ENCODE measurements at regions not wholly inside any gene's neighbourhood (a gene's known extent, or its start where the extent isn't known, plus 50 kb on each side); places are given as distances from the start of the nearest gene placed in this dataset.

DNA sequence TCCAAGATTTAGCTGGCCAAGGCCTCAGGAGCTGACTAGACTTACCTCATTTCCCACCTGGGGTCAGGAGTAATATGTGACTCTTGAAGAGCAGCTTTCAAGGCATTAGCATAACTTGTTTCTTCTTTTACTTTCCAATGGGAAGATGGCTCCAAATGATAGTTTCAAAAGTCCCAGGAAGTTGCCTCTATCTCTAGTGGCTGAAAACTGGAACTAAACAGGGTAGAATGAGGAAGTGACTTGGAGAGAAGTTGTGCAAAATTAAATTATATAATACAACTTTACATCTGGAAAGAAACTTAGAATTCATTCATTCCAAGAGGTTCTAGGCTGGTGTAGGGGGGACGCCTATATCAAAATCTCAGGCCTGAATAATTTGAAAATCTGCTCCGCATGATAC lies 250.1 kb upstream of the FMN2 start:
- TF ChIP-seq CTCF (IDR thresholded peaks at IDR 0.05; ENCODE audit: borderline replicate concordance, insufficient read depth, low read depth, low read length): no peak
- H3K4me3 ChIP-seq (ENCODE audit: low read depth, low read length): no peak overlapping the region

GRCh38 chr1:239843541-239843940 lies 248.1 kb upstream of the FMN2 start:
- H3K4me3 ChIP-seq (ENCODE audit: low read depth, low read length): no peak overlapping the region
- TF ChIP-seq CTCF (IDR thresholded peaks at IDR 0.05; ENCODE audit: borderline replicate concordance, insufficient read depth, low read depth, low read length): no peak

DNA sequence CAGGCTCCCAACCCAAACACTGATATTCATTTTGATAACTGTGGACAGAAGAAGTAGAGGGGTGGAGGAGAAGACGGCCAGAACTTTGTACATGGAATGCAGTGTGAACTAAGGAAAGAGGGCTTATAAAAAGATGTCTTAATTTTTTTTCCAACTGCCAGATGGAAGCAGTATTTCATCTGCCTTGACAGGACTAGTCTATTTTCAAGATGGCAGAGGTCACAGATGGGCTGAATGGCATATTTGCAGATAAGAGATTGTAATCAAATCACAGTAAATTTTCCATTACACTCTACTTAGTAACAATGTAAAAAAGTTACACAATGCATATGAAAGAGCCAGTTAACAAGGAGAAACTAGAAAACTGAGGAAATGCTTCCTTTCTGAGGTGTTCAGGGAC lies 246.8 kb upstream of the FMN2 start:
- no peak overlapping the region for H3K4me3 ChIP-seq (ENCODE audit: low read depth, low read length)
- no peak for TF ChIP-seq CTCF (IDR thresholded peaks at IDR 0.05; ENCODE audit: borderline replicate concordance, insufficient read depth, low read depth, low read length)

GRCh38 chr1:239854922-239855321 lies 236.8 kb upstream of the FMN2 start:
- H3K4me3 ChIP-seq (ENCODE audit: low read depth, low read length): no peak overlapping the region

DNA sequence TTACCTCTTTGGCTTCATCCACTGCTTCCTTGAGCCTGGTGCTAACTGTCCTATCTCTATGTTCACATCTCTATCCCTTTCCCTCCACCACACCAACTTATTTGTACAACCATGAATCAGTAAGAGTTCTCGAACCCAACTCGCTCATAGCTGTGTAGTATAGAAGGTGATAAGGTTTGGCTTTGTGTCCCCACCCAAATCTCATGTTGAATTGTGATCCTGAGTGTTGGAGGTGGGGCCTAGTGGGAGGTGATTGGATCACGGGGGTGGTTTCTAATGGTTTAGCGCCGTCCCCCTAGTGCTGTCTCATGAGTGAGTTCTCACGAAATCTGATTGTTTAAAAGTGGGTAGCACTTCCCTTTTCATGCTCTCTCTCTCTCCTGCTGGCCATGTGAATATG lies 235.6 kb upstream of the FMN2 start:
- H3K4me3 ChIP-seq (ENCODE audit: low read depth, low read length): no peak overlapping the region
- TF ChIP-seq CTCF (IDR thresholded peaks at IDR 0.05; ENCODE audit: borderline replicate concordance, insufficient read depth, low read depth, low read length): no peak

More at GRCh38 chr1:239854922-239855321, 236.8 kb upstream of the FMN2 start:
- TF ChIP-seq CTCF (IDR thresholded peaks at IDR 0.05; ENCODE audit: borderline replicate concordance, insufficient read depth, low read depth, low read length): no peak

GRCh38 chr1:239856924-239857323 lies 234.8 kb upstream of the FMN2 start:
- no peak for TF ChIP-seq CTCF (IDR thresholded peaks at IDR 0.05; ENCODE audit: borderline replicate concordance, insufficient read depth, low read depth, low read length)

DNA sequence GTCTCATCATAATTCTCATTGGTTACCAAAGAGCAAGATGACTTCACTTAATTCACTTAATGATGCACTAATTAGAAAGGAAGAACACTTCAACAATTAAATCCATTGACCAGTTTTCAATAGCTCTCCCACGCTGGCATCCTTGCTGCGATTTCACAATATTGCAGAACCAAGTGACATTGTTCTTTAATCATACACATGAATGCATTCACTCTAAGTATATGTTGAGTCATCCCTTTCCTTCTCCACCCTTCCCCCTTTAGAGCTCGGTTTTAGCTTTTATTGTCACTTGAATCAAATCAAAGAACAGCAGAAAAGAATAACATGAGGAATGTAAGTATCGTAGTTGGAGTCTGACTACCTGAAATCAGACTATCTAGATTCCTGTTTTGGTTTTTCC lies 233.6 kb upstream of the FMN2 start:
- no peak for TF ChIP-seq CTCF (IDR thresholded peaks at IDR 0.05; ENCODE audit: borderline replicate concordance, insufficient read depth, low read depth, low read length)
- H3K4me3 ChIP-seq (ENCODE audit: low read depth, low read length): no peak overlapping the region

More at GRCh38 chr1:239856924-239857323, 234.8 kb upstream of the FMN2 start:
- no peak overlapping the region for H3K4me3 ChIP-seq (ENCODE audit: low read depth, low read length)

Measured in GM12875 (cell line).